Hepatocyte (in vitro differentiated cells): ENCODE measurements at regions not wholly inside any gene's neighbourhood (a gene's known extent, or its start where the extent isn't known, plus 50 kb on each side); places are given as distances from the start of the nearest gene placed in this dataset.

ENCODE experiments used
- CTCF ChIP-seq: fragments of 200-600 bp; sonication (generic); IDR thresholded peaks from 2 replicates; pipeline ENCODE4 v1.5.1; 2016; ENCODE audit warnings: antibody characterized with exemption, mild to moderate bottlenecking; ENCODE audit not compliant: poor library complexity
- EZH2 ChIP-seq: fragments of 200-600 bp; sonication (generic); IDR thresholded peaks from 2 replicates; pipeline ENCODE4 v1.6.1; 2016; ENCODE audit warnings: antibody characterized with exemption, mild to moderate bottlenecking, borderline replicate concordance
- EZH2phosphoT487 ChIP-seq: fragments of 200-600 bp; sonication (generic); IDR thresholded peaks from one replicate; pipeline ENCODE4 v1.6.1; 2018; ENCODE audit warnings: antibody characterized with exemption, mild to moderate bottlenecking, low read depth, moderate library complexity; ENCODE audit not compliant: unreplicated experiment, severe bottlenecking

GRCh38 chr12:96143392-96143791 is 50.8 kb upstream of the ELK3 start:
- TF ChIP-seq CTCF: no peak
- TF ChIP-seq EZH2: no peak
- TF ChIP-seq EZH2phosphoT487: no peak
